ENCODE measurements at regions not wholly inside any gene's neighbourhood (a gene's known extent, or its start where the extent isn't known, plus 50 kb on each side); places are given as distances from the start of the nearest gene placed in this dataset.

DNA sequence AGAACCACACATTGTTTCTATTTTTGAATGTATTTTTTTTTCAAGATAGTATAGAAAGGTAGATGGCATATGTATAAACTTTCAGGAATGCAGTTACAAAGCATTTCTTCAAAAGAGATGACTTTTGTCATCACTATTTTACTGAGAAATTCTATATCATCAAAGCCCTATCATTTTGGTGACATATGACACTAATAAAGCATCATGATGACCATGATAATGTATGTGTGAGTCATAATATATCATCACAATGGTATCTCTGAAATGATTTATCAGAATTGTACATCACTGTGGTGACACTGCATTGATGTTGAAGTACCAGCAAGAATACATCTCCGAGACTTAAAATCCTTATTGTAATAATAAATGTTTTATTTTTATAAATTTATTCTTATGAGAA is 1740.8 kb downstream of the PCDH7 start (continued):
- TF ChIP-seq POU6F1 (CRISPR knock-in tag; IDR thresholded peaks at IDR 0.05; ENCODE audit: borderline replicate concordance, low read depth) = no peak

GRCh38 chr4:32462944-32463343 is 1742.8 kb downstream of the PCDH7 start:
- TF ChIP-seq CREB5 (CRISPR knock-in tag; IDR thresholded peaks at IDR 0.05; ENCODE audit: low read depth) (no peak), CSRNP3 (CRISPR knock-in tag; IDR thresholded peaks at IDR 0.05) (no peak), ZFP30 (CRISPR knock-in tag; IDR thresholded peaks at IDR 0.05) (no peak), ESRRG (CRISPR knock-in tag; IDR thresholded peaks at IDR 0.05) (no peak), POU6F1 (CRISPR knock-in tag; IDR thresholded peaks at IDR 0.05; ENCODE audit: borderline replicate concordance, low read depth) (no peak)
- no peak for ATAC-seq

DNA sequence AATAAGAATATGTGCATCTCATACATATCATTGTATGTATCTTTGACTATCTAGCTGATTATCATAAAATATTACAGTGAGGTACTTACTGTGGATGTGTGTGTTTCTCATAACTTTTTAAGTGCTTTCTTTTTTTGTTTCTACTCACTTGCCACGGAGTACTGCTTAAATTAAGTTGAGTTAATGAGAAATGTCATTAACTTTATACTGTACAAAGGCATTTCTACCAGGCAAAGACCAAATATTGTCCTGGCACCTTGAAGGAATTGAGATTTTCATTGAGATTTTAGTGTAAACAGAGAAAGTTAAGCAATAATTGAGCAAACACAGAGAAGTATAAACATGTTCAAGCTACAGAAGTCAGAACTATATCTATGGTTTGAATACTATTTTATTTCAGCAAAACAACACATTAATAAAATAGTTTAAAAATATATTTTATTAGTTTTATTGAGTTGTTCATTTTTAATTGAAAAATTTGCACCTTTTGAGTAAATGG is 1750.0 kb downstream of the PCDH7 start:
- no peak for ATAC-seq

More for the DNA sequence above, 1750.0 kb downstream of the PCDH7 start:
- no peak for TF ChIP-seq SNAI2 (CRISPR knock-in tag; IDR thresholded peaks at IDR 0.05)
- no peak for TF ChIP-seq CREB5 (CRISPR knock-in tag; IDR thresholded peaks at IDR 0.05; ENCODE audit: low read depth)
- TF ChIP-seq OSR1 (CRISPR knock-in tag; IDR thresholded peaks at IDR 0.05) = no peak
- no peak for TF ChIP-seq RARB (CRISPR knock-in tag; IDR thresholded peaks at IDR 0.05)
- no peak for TF ChIP-seq ZNF565 (CRISPR knock-in tag; conservative IDR thresholded peaks at IDR 0.05; ENCODE audit: low read depth)
- no peak for TF ChIP-seq ESRRG (CRISPR knock-in tag; IDR thresholded peaks at IDR 0.05)
- no peak for TF ChIP-seq ISL1 (CRISPR knock-in tag; IDR thresholded peaks at IDR 0.05)
- TF ChIP-seq ZNF8 (CRISPR knock-in tag; IDR thresholded peaks at IDR 0.05) = no peak
- TF ChIP-seq PPARA (CRISPR knock-in tag; IDR thresholded peaks at IDR 0.05; ENCODE audit: borderline replicate concordance) = no peak
- no peak for TF ChIP-seq ARNTL (CRISPR knock-in tag; IDR thresholded peaks at IDR 0.05; ENCODE audit: borderline replicate concordance, low read depth)
- no peak for TF ChIP-seq POU6F1 (CRISPR knock-in tag; IDR thresholded peaks at IDR 0.05; ENCODE audit: borderline replicate concordance, low read depth)
- no peak for TF ChIP-seq TSHZ2 (CRISPR knock-in tag; IDR thresholded peaks at IDR 0.05)
- TF ChIP-seq BACH2 (CRISPR knock-in tag; IDR thresholded peaks at IDR 0.05; ENCODE audit: borderline replicate concordance) = no peak
- no peak for TF ChIP-seq CSRNP3 (CRISPR knock-in tag; IDR thresholded peaks at IDR 0.05)
- no peak for TF ChIP-seq ZFP30 (CRISPR knock-in tag; IDR thresholded peaks at IDR 0.05)
- TF ChIP-seq CSDC2 (CRISPR knock-in tag; IDR thresholded peaks at IDR 0.05) = no peak
- TF ChIP-seq TOX (CRISPR knock-in tag; IDR thresholded peaks at IDR 0.05; ENCODE audit: borderline replicate concordance) = no peak
- no peak for TF ChIP-seq PATZ1 (CRISPR knock-in tag; IDR thresholded peaks at IDR 0.05; ENCODE audit: borderline replicate concordance)
- TF ChIP-seq ZNF70 (CRISPR knock-in tag; IDR thresholded peaks at IDR 0.05) = no peak

Data from SK-N-SH treated with all-trans-retinoic acid at 6 μM for 48 hours (cell line).